ENCODE measurements at regions not wholly inside any gene's neighbourhood (a gene's known extent, or its start where the extent isn't known, plus 50 kb on each side); places are given as distances from the start of the nearest gene placed in this dataset.

- TF ChIP-seq CTCF (optimal IDR thresholded peaks at IDR 0.05 in 1 of 3, IDR thresholded peaks at IDR 0.05 in 1 of 3, conservative IDR thresholded peaks at IDR 0.05 in 1 of 3; ENCODE audit: extremely low read depth in 1 of 3, insufficient read depth in 2 of 3, low read length in 3 of 3) (no peak), EZH2 (IDR thresholded peaks at IDR 0.05; ENCODE audit: low read length) (no peak)
These were observed 706.4 kb downstream of the SEMA5A start for GRCh38 chr5:8839361-8840055.

All from keratinocyte (primary cell).